Endothelial cell of umbilical vein (primary cell): ENCODE measurements at regions not wholly inside any gene's neighbourhood (a gene's known extent, or its start where the extent isn't known, plus 50 kb on each side); places are given as distances from the start of the nearest gene placed in this dataset.

Source experiments
- BruUV-seq: library from RNA; stranded (reverse); fragments of 400-500 nt; replicated peaks from 2 replicates; lab custom pipeline; 2021; lab: Mats Ljungman, UMichigan
- CTCF ChIA-PET: fragments of 300-600, 350-600 bp; sonication (Branson Sonifier 250); formaldehyde crosslinking; loops from one replicate; lab custom pipeline; 2021; ENCODE audit warnings: antibody characterized with exemption, inconsistent platforms; lab: Charles Lee
- POLR2A ChIA-PET: fragments of 300-600, 350-600 bp; sonication (Branson Sonifier 250); formaldehyde crosslinking; loops from one replicate; lab custom pipeline; 2021; ENCODE audit warnings: antibody characterized with exemption, inconsistent platforms; lab: Charles Lee
- DNase-seq: peaks from one replicate; pipeline ENCODE4 v3.0.0-alpha.2; 2011; ENCODE audit warnings: low read depth, low spot score
- FAIRE-seq: peaks from 2 replicates; lab custom pipeline; 2011; peaks lifted over from hg19 to GRCh38; lab: Jason Lieb, UNC
- H2AFZ ChIP-seq: 2 replicates; pipeline ENCODE4 v1.6.0; 2012; ENCODE audit warnings: low read depth, low read length, control low read depth, inconsistent platforms
- H3K27ac ChIP-seq: 2 replicates; pipeline ENCODE4 v1.5.1; 2011; ENCODE audit warnings: low read depth, mild to moderate bottlenecking, control low read depth, low read length, moderate library complexity; ENCODE audit not compliant: insufficient read depth
- H3K27me3 ChIP-seq, 2 experiments: 2 replicates each; pipeline versions ENCODE4 v1.6.0 to v1.6.1; 2011; ENCODE audit warnings: low read length in 2 of 2, mixed read lengths in 1 of 2; ENCODE audit not compliant: control insufficient read depth in 2 of 2, insufficient read depth in 2 of 2
- H3K36me3 ChIP-seq, 2 experiments: 2 replicates in 1 of 2; 3 replicates in 1 of 2; pipeline ENCODE4 v1.5.1; 2011; ENCODE audit warnings: low read length in 2 of 2, mild to moderate bottlenecking in 1 of 2, moderate library complexity in 1 of 2; ENCODE audit not compliant: control insufficient read depth in 2 of 2, insufficient read depth in 2 of 2; ENCODE audit errors: extremely low read depth in 1 of 2
- H3K4me1 ChIP-seq: 3 replicates; pipeline ENCODE4 v1.5.1; 2011; ENCODE audit warnings: mild to moderate bottlenecking, low read length; ENCODE audit not compliant: control insufficient read depth, insufficient read depth; ENCODE audit errors: extremely low read depth
- H3K4me2 ChIP-seq: 2 replicates; pipeline ENCODE4 v1.6.1; 2011; ENCODE audit warnings: low read length, control low read depth, mixed read lengths; ENCODE audit not compliant: insufficient read depth
- H3K4me3 ChIP-seq, 3 experiments: fragments of 200-600 bp in 1 of 3; sonication (generic), shearing (Covaris generic) in 1 of 3; replicated peaks in 1 of 3; 2 replicates each; pipeline ENCODE4 v1.5.1; 2011 to 2016; ENCODE audit warnings: control low read depth in 3 of 3, low read length in 3 of 3, mild to moderate bottlenecking in 2 of 3, inconsistent platforms in 1 of 3, low read depth in 1 of 3, moderate library complexity in 1 of 3; ENCODE audit not compliant: insufficient read depth in 1 of 3
- H3K79me2 ChIP-seq: 2 replicates; pipeline ENCODE4 v1.6.0; 2012; ENCODE audit warnings: low read length, inconsistent platforms; ENCODE audit not compliant: control insufficient read depth, insufficient read depth
- H3K9ac ChIP-seq: replicated peaks from 2 replicates; pipeline ENCODE3; 2011; ENCODE audit warnings: low read length, control low read depth; ENCODE audit not compliant: insufficient read depth; ENCODE audit errors: extremely low read depth
- H3K9me1 ChIP-seq: replicated peaks from 3 replicates; pipeline ENCODE4 v1.6.0; 2011; ENCODE audit warnings: mild to moderate bottlenecking, low read length; ENCODE audit not compliant: control insufficient read depth, insufficient read depth; ENCODE audit errors: extremely low read depth
- H3K9me3 ChIP-seq: replicated peaks from 2 replicates; pipeline ENCODE4 v1.5.1; 2012; ENCODE audit warnings: low read length, inconsistent platforms; ENCODE audit not compliant: control insufficient read depth, insufficient read depth
- H4K20me1 ChIP-seq: replicated peaks from 2 replicates; pipeline ENCODE3; 2011; ENCODE audit warnings: mild to moderate bottlenecking, low read length; ENCODE audit not compliant: control insufficient read depth, insufficient read depth; ENCODE audit errors: extremely low read depth
- EZH2 ChIP-seq: IDR thresholded peaks from 2 replicates; pipeline ENCODE4 v1.6.1; 2012; ENCODE audit warnings: borderline replicate concordance, low read depth, mild to moderate bottlenecking, moderate library complexity, low read length, inconsistent platforms; ENCODE audit not compliant: severe bottlenecking
- FOS ChIP-seq: IDR thresholded peaks from 2 replicates; pipeline ENCODE4 v1.6.1; 2011; ENCODE audit warnings: mild to moderate bottlenecking, low read length, moderate library complexity, borderline replicate concordance; ENCODE audit not compliant: insufficient read depth
- GATA2 ChIP-seq: IDR thresholded peaks from 2 replicates; pipeline ENCODE4 v1.7.0; 2011; ENCODE audit warnings: low read depth, mild to moderate bottlenecking, moderate library complexity, mixed read lengths, low read length; ENCODE audit not compliant: insufficient read length, insufficient read depth
- JUN ChIP-seq: IDR thresholded peaks from 2 replicates; pipeline ENCODE4 v1.6.1; 2011; ENCODE audit warnings: borderline replicate concordance, low read depth; ENCODE audit not compliant: insufficient read length, insufficient read depth
- MYC ChIP-seq: IDR thresholded peaks from one replicate; pipeline ENCODE4 v1.6.1; 2011; ENCODE audit warnings: mild to moderate bottlenecking, low read depth, low read length
- POLR2A ChIP-seq: IDR thresholded peaks from 2 replicates; pipeline ENCODE4 v1.6.1; 2012; ENCODE audit warnings: low read depth, mild to moderate bottlenecking, control low read depth, low read length
- POLR2AphosphoS5 ChIP-seq: IDR thresholded peaks from 2 replicates; pipeline ENCODE4 v1.6.1; 2012; ENCODE audit warnings: low read depth, mild to moderate bottlenecking, control low read depth, low read length, moderate library complexity; ENCODE audit not compliant: insufficient read depth
- dilution Hi-C: fragments of 300-500 bp; cut with MboI; formaldehyde crosslinking; loops from one replicate; pipeline ENCODE4 v1.15.0; 2019; ENCODE audit warnings: low sequenced_read_pairs; ENCODE audit not compliant: extremely low pct_ligation_motif_present
- intact Hi-C: fragments of 100-400 bp; cut with micrococcal nuclease; formaldehyde crosslinking; loops from one replicate; pipeline ENCODE4 v1.10.0; 2022
- TF ChIP-seq, protein P1 (sequence below), 2 donors: IDR thresholded peaks; 1 replicate in 1 of 2; 2 replicates in 1 of 2; pipeline ENCODE4 v1.5.1; 2011; ENCODE audit warnings: low read length in 2 of 2, mild to moderate bottlenecking in 2 of 2, moderate library complexity in 2 of 2, control low read depth in 1 of 2, inconsistent platforms in 1 of 2, low read depth in 1 of 2; ENCODE audit not compliant: insufficient read depth in 1 of 2; ENCODE audit errors: extremely low read depth in 1 of 2
- TF ChIP-seq, protein P2 (sequence below): IDR thresholded peaks from 2 replicates; pipeline ENCODE4 v1.6.1; 2011; ENCODE audit not compliant: insufficient read depth, insufficient read length

GRCh38 chr13:74796157-74796556 lies 662.0 kb upstream of the KLF12 start:
- H3K27ac ChIP-seq, result no peak overlapping the region
- H3K4me2 ChIP-seq, result no peak overlapping the region
- H3K9ac ChIP-seq, result no peak overlapping the region
- no peak overlapping the region for H3K4me3 ChIP-seq
- DNase-seq (no peak), FAIRE-seq (no peak)
- H2AFZ ChIP-seq, result no peak overlapping the region
- intact Hi-C loops, result no loop called here
- H3K36me3 ChIP-seq, result no peaks in the 10 kb centered on the region
- no peaks in the 10 kb centered on the region for H3K9me3 ChIP-seq
- H3K9me1 ChIP-seq, result no peaks in the 10 kb centered on the region
- no peaks in the 10 kb centered on the region for H3K4me1 ChIP-seq
- no peaks in the 10 kb centered on the region for H4K20me1 ChIP-seq
- no peaks in the 10 kb centered on the region for H3K79me2 ChIP-seq
- dilution Hi-C loops, result no loop called here
- H3K27me3 ChIP-seq, result no peaks in the 10 kb centered on the region
- ChIA-PET POLR2A (no interaction called here), CTCF (no interaction called here)
- no peak for TF ChIP-seq GATA2
- no peak for TF ChIP-seq POLR2AphosphoS5
- no TSS peak for BruUV-seq

DNA sequence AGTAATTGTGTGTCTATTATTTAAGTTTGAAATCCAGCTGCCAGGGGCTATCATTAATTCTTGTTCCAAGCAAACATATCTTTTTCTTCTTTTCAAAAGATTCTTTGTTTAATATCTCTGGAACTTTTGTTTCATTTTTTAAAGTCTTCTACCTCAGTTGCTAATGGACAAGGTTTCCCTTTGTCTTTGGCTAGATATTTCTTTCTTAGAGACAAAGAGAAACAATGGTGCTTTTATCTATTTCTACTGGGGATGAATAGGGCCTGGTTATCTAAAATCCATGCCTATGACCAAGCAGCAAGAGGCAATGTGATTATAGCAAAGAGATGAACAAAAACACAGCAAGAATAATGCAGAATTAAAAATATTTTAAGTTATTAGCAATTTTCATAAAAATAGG lies 661.3 kb upstream of the KLF12 start:
- Histone ChIP-seq H3K9me1 (no peaks in the 10 kb centered on the region), H3K9me3 (no peaks in the 10 kb centered on the region), H3K79me2 (no peaks in the 10 kb centered on the region), H3K4me1 (no peaks in the 10 kb centered on the region), H3K9ac (no peak overlapping the region), H3K36me3 (no peaks in the 10 kb centered on the region), H3K27me3 (no peaks in the 10 kb centered on the region), H3K4me3 (no peak overlapping the region), H3K4me2 (no peak overlapping the region), H2AFZ (no peak overlapping the region), H4K20me1 (no peaks in the 10 kb centered on the region), H3K27ac (no peak overlapping the region)
- intact Hi-C loops (no loop called here), dilution Hi-C loops (no loop called here)
- TF ChIP-seq JUN (no peak), EZH2 (no peak), GATA2 (no peak), POLR2A (no peak), FOS (no peak), POLR2AphosphoS5 (no peak), MYC (no peak)
- TF ChIP-seq, protein P1, sequence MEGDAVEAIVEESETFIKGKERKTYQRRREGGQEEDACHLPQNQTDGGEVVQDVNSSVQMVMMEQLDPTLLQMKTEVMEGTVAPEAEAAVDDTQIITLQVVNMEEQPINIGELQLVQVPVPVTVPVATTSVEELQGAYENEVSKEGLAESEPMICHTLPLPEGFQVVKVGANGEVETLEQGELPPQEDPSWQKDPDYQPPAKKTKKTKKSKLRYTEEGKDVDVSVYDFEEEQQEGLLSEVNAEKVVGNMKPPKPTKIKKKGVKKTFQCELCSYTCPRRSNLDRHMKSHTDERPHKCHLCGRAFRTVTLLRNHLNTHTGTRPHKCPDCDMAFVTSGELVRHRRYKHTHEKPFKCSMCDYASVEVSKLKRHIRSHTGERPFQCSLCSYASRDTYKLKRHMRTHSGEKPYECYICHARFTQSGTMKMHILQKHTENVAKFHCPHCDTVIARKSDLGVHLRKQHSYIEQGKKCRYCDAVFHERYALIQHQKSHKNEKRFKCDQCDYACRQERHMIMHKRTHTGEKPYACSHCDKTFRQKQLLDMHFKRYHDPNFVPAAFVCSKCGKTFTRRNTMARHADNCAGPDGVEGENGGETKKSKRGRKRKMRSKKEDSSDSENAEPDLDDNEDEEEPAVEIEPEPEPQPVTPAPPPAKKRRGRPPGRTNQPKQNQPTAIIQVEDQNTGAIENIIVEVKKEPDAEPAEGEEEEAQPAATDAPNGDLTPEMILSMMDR (IDR thresholded peaks at IDR 0.05; ENCODE audit: extremely low read depth in 1 of 2, insufficient read depth in 1 of 2, low read depth in 1 of 2, low read length in 2 of 2), result no peak
- TF ChIP-seq, protein P2, sequence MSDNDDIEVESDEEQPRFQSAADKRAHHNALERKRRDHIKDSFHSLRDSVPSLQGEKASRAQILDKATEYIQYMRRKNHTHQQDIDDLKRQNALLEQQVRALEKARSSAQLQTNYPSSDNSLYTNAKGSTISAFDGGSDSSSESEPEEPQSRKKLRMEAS, result no peak
- no TSS peak for BruUV-seq
- DNase-seq (no peak), FAIRE-seq (no peak)
- ChIA-PET CTCF (no interaction called here), POLR2A (no interaction called here)
